ENCODE measurements at regions not wholly inside any gene's neighbourhood (a gene's known extent, or its start where the extent isn't known, plus 50 kb on each side); places are given as distances from the start of the nearest gene placed in this dataset.

- Histone ChIP-seq H3K4me1 (ENCODE audit: control insufficient read depth, insufficient read depth, low read length) (no peaks in the 10 kb centered on the region), H3K36me3 (ENCODE audit: control insufficient read depth, insufficient read depth, low read length) (no peaks in the 10 kb centered on the region), H3K27ac (ENCODE audit: low read depth, low read length) (no peak overlapping the region), H3K4me3 (ENCODE audit: low read depth, low read length) (no peak overlapping the region), H3K9ac (ENCODE audit: low read length) (no peak overlapping the region), H3K27me3 (ENCODE audit: control insufficient read depth, insufficient read depth, low read length) (no peaks in the 10 kb centered on the region), H3K9me3 (ENCODE audit: control insufficient read depth, insufficient read depth, low read depth, low read length) (no peaks in the 10 kb centered on the region)
Observed at GRCh38 chr9:80550181-80550580, 978.4 kb downstream of the TLE4 start.

GRCh38 chr9:80547613-80548012, 975.8 kb downstream of the TLE4 start:
- no peaks in the 10 kb centered on the region for H3K4me1 ChIP-seq (ENCODE audit: control insufficient read depth, insufficient read depth, low read length)
- no peaks in the 10 kb centered on the region for H3K36me3 ChIP-seq (ENCODE audit: control insufficient read depth, insufficient read depth, low read length)
- H3K27me3 ChIP-seq (ENCODE audit: control insufficient read depth, insufficient read depth, low read length) = no peaks in the 10 kb centered on the region
- peaks cover 5% of the 10 kb centered on the region for H3K9me3 ChIP-seq (ENCODE audit: control insufficient read depth, insufficient read depth, low read depth, low read length)
- no peak overlapping the region for H3K9ac ChIP-seq (ENCODE audit: low read length)
- no peak overlapping the region for H3K27ac ChIP-seq (ENCODE audit: low read depth, low read length)
- H3K4me3 ChIP-seq (ENCODE audit: low read depth, low read length) = no peak overlapping the region

DNA sequence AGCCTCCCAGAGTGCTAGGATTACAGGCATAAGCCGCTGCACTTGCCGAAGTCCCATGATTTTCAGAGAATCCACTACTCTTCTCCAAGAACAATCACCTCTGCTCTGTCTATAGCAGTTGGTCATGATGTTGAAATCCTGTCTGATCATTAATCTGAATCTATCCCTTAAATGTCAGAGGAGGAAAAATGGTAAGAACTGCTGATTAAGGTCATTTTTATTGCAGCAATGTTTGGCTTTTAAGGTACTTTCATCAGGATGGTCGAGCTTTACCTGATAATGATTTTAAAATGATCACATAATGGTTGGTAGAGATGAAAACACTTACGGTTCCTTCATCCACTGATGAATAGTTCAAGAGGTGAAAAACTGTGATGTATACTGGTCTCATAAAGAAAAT, 968.6 kb downstream of the TLE4 start:
- no peak overlapping the region for H3K27ac ChIP-seq (ENCODE audit: low read depth, low read length)
- H3K27me3 ChIP-seq (ENCODE audit: control insufficient read depth, insufficient read depth, low read length) = no peaks in the 10 kb centered on the region
- peaks cover 5% of the 10 kb centered on the region for H3K9me3 ChIP-seq (ENCODE audit: control insufficient read depth, insufficient read depth, low read depth, low read length)
- H3K36me3 ChIP-seq (ENCODE audit: control insufficient read depth, insufficient read depth, low read length) = no peaks in the 10 kb centered on the region
- H3K4me1 ChIP-seq (ENCODE audit: control insufficient read depth, insufficient read depth, low read length) = no peaks in the 10 kb centered on the region
- no peak overlapping the region for H3K4me3 ChIP-seq (ENCODE audit: low read depth, low read length)
- no peak overlapping the region for H3K9ac ChIP-seq (ENCODE audit: low read length)

- H3K27me3 ChIP-seq (ENCODE audit: control insufficient read depth, insufficient read depth, low read length) = no peaks in the 10 kb centered on the region
- H3K9me3 ChIP-seq (ENCODE audit: control insufficient read depth, insufficient read depth, low read depth, low read length) = no peaks in the 10 kb centered on the region
- H3K4me3 ChIP-seq (ENCODE audit: low read depth, low read length) = no peak overlapping the region
- no peak overlapping the region for H3K9ac ChIP-seq (ENCODE audit: low read length)
- no peaks in the 10 kb centered on the region for H3K36me3 ChIP-seq (ENCODE audit: control insufficient read depth, insufficient read depth, low read length)
- H3K27ac ChIP-seq (ENCODE audit: low read depth, low read length) = no peak overlapping the region
- H3K4me1 ChIP-seq (ENCODE audit: control insufficient read depth, insufficient read depth, low read length) = no peaks in the 10 kb centered on the region
Observed at GRCh38 chr9:80538976-80539375, 967.2 kb downstream of the TLE4 start.

GRCh38 chr9:80522465-80522864, 950.7 kb downstream of the TLE4 start:
- H3K9ac ChIP-seq (ENCODE audit: low read length) = no peak overlapping the region
- no peaks in the 10 kb centered on the region for H3K9me3 ChIP-seq (ENCODE audit: control insufficient read depth, insufficient read depth, low read depth, low read length)
- H3K27ac ChIP-seq (ENCODE audit: low read depth, low read length) = no peak overlapping the region
- H3K4me3 ChIP-seq (ENCODE audit: low read depth, low read length) = no peak overlapping the region
- H3K36me3 ChIP-seq (ENCODE audit: control insufficient read depth, insufficient read depth, low read length) = no peaks in the 10 kb centered on the region
- H3K4me1 ChIP-seq (ENCODE audit: control insufficient read depth, insufficient read depth, low read length) = no peaks in the 10 kb centered on the region
- no peaks in the 10 kb centered on the region for H3K27me3 ChIP-seq (ENCODE audit: control insufficient read depth, insufficient read depth, low read length)

DNA sequence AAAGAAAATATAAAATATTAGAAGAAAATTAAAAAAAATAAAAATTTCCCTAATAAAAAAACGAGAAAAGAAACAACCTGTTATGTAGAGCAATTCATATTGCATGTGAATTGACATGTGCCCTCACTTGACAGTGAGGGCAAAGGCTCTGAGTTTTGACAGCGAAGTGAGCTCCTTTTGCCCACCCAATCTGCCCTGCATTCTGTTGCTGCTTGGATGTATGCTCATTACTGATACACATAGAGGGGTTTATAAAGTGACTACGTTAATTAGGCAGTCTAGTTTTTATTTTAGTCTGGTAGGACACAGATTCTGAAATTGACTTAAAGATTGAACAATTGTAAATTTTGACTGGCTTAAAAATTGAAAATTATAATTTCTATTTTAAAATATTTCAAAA, 949.4 kb downstream of the TLE4 start:
- H3K27me3 ChIP-seq (ENCODE audit: control insufficient read depth, insufficient read depth, low read length) = no peaks in the 10 kb centered on the region
- no peak overlapping the region for H3K4me3 ChIP-seq (ENCODE audit: low read depth, low read length)
- no peaks in the 10 kb centered on the region for H3K36me3 ChIP-seq (ENCODE audit: control insufficient read depth, insufficient read depth, low read length)
- no peak overlapping the region for H3K9ac ChIP-seq (ENCODE audit: low read length)
- H3K4me1 ChIP-seq (ENCODE audit: control insufficient read depth, insufficient read depth, low read length) = no peaks in the 10 kb centered on the region
- H3K27ac ChIP-seq (ENCODE audit: low read depth, low read length) = no peak overlapping the region
- H3K9me3 ChIP-seq (ENCODE audit: control insufficient read depth, insufficient read depth, low read depth, low read length) = no peaks in the 10 kb centered on the region

GRCh38 chr9:80520231-80520630, 948.5 kb downstream of the TLE4 start:
- H3K4me1 ChIP-seq (ENCODE audit: control insufficient read depth, insufficient read depth, low read length) = no peaks in the 10 kb centered on the region
- no peak overlapping the region for H3K27ac ChIP-seq (ENCODE audit: low read depth, low read length)
- H3K4me3 ChIP-seq (ENCODE audit: low read depth, low read length) = no peak overlapping the region
- H3K9ac ChIP-seq (ENCODE audit: low read length) = no peak overlapping the region
- no peaks in the 10 kb centered on the region for H3K36me3 ChIP-seq (ENCODE audit: control insufficient read depth, insufficient read depth, low read length)
- H3K27me3 ChIP-seq (ENCODE audit: control insufficient read depth, insufficient read depth, low read length) = no peaks in the 10 kb centered on the region
- no peaks in the 10 kb centered on the region for H3K9me3 ChIP-seq (ENCODE audit: control insufficient read depth, insufficient read depth, low read depth, low read length)

- Histone ChIP-seq H3K27me3 (ENCODE audit: control insufficient read depth, insufficient read depth, low read length) (no peaks in the 10 kb centered on the region), H3K4me3 (ENCODE audit: low read depth, low read length) (no peak overlapping the region), H3K36me3 (ENCODE audit: control insufficient read depth, insufficient read depth, low read length) (no peaks in the 10 kb centered on the region), H3K27ac (ENCODE audit: low read depth, low read length) (no peak overlapping the region), H3K9me3 (ENCODE audit: control insufficient read depth, insufficient read depth, low read depth, low read length) (no peaks in the 10 kb centered on the region), H3K9ac (ENCODE audit: low read length) (no peak overlapping the region), H3K4me1 (ENCODE audit: control insufficient read depth, insufficient read depth, low read length) (no peaks in the 10 kb centered on the region)
Observed at GRCh38 chr9:80518441-80518840, 946.7 kb downstream of the TLE4 start.

GRCh38 chr9:80516679-80517078, 944.9 kb downstream of the TLE4 start:
- Histone ChIP-seq H3K4me3 (ENCODE audit: low read depth, low read length) (no peak overlapping the region), H3K27ac (ENCODE audit: low read depth, low read length) (no peak overlapping the region), H3K9ac (ENCODE audit: low read length) (no peak overlapping the region), H3K9me3 (ENCODE audit: control insufficient read depth, insufficient read depth, low read depth, low read length) (no peaks in the 10 kb centered on the region), H3K4me1 (ENCODE audit: control insufficient read depth, insufficient read depth, low read length) (no peaks in the 10 kb centered on the region), H3K27me3 (ENCODE audit: control insufficient read depth, insufficient read depth, low read length) (no peaks in the 10 kb centered on the region), H3K36me3 (ENCODE audit: control insufficient read depth, insufficient read depth, low read length) (no peaks in the 10 kb centered on the region)

GRCh38 chr9:80509358-80509757, 937.6 kb downstream of the TLE4 start:
- H3K27me3 ChIP-seq (ENCODE audit: control insufficient read depth, insufficient read depth, low read length) = no peaks in the 10 kb centered on the region
- no peak overlapping the region for H3K27ac ChIP-seq (ENCODE audit: low read depth, low read length)
- no peak overlapping the region for H3K4me3 ChIP-seq (ENCODE audit: low read depth, low read length)
- H3K9ac ChIP-seq (ENCODE audit: low read length) = no peak overlapping the region
- H3K4me1 ChIP-seq (ENCODE audit: control insufficient read depth, insufficient read depth, low read length) = no peaks in the 10 kb centered on the region
- no peaks in the 10 kb centered on the region for H3K36me3 ChIP-seq (ENCODE audit: control insufficient read depth, insufficient read depth, low read length)
- H3K9me3 ChIP-seq (ENCODE audit: control insufficient read depth, insufficient read depth, low read depth, low read length) = no peaks in the 10 kb centered on the region

DNA sequence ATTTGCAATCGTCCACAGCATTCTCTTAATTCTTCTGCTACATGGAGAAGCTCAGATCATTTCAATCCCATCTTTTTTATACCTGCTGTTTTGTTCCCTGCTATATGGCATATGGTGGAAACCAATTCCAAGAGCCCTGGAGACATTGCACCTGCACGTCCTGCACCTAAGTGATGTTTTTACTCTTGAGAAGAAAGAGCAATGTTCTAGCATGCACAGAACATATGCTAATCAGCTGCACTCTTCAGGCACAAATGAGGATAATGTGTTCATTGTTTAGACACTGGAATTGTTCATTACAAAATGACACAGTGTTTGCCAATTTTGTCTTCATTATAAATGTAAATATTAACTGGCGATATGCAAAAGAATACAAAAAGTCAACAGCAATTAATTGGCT, 935.8 kb downstream of the TLE4 start:
- Histone ChIP-seq H3K27ac (ENCODE audit: low read depth, low read length) (no peak overlapping the region), H3K9me3 (ENCODE audit: control insufficient read depth, insufficient read depth, low read depth, low read length) (no peaks in the 10 kb centered on the region), H3K9ac (ENCODE audit: low read length) (no peak overlapping the region), H3K36me3 (ENCODE audit: control insufficient read depth, insufficient read depth, low read length) (no peaks in the 10 kb centered on the region), H3K4me3 (ENCODE audit: low read depth, low read length) (no peak overlapping the region), H3K27me3 (ENCODE audit: control insufficient read depth, insufficient read depth, low read length) (no peaks in the 10 kb centered on the region), H3K4me1 (ENCODE audit: control insufficient read depth, insufficient read depth, low read length) (no peaks in the 10 kb centered on the region)

DNA sequence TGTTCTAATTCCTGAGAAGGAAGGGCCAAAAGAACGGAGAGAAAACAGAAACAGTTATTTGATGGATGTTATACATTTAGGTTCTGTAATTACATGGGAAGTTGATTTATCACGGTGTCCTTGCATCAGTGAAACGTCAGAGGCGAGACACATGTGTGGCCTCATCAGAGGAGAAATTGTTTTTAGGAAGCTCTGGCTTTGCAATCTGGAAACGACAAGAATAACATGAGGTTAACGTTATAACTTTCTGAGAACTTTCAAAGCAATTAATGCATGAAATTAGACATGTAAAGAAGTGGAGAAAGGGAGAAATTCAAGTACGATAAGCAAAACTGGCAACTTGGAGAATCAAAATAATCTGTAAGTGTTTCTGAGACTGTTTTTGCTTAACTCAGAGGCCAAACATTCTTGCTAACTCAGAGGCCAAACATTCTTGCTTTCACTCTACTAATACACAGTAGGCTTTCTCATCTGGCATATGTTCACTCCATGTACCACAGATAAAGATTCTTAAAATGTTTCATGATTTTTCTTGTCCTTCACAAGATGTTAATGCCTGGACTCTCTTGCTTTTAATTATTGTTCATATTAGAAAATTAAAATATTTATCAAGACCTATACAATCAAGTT, 933.0 kb downstream of the TLE4 start:
- H3K4me3 ChIP-seq (ENCODE audit: low read depth, low read length) = no peak overlapping the region
- no peaks in the 10 kb centered on the region for H3K9me3 ChIP-seq (ENCODE audit: control insufficient read depth, insufficient read depth, low read depth, low read length)
- H3K36me3 ChIP-seq (ENCODE audit: control insufficient read depth, insufficient read depth, low read length) = no peaks in the 10 kb centered on the region
- H3K4me1 ChIP-seq (ENCODE audit: control insufficient read depth, insufficient read depth, low read length) = no peaks in the 10 kb centered on the region
- no peaks in the 10 kb centered on the region for H3K27me3 ChIP-seq (ENCODE audit: control insufficient read depth, insufficient read depth, low read length)
- no peak overlapping the region for H3K27ac ChIP-seq (ENCODE audit: low read depth, low read length)
- H3K9ac ChIP-seq (ENCODE audit: low read length) = no peak overlapping the region
